ENCODE measurements at regions not wholly inside any gene's neighbourhood (a gene's known extent, or its start where the extent isn't known, plus 50 kb on each side); places are given as distances from the start of the nearest gene placed in this dataset.

GRCh38 chr13:38636761-38637160 is 50.1 kb upstream of the FREM2 start:
- TF ChIP-seq, protein P1, sequence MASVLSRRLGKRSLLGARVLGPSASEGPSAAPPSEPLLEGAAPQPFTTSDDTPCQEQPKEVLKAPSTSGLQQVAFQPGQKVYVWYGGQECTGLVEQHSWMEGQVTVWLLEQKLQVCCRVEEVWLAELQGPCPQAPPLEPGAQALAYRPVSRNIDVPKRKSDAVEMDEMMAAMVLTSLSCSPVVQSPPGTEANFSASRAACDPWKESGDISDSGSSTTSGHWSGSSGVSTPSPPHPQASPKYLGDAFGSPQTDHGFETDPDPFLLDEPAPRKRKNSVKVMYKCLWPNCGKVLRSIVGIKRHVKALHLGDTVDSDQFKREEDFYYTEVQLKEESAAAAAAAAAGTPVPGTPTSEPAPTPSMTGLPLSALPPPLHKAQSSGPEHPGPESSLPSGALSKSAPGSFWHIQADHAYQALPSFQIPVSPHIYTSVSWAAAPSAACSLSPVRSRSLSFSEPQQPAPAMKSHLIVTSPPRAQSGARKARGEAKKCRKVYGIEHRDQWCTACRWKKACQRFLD (CRISPR knock-in tag; IDR thresholded peaks at IDR 0.05) = no peak
- TF ChIP-seq ZNF232 (CRISPR knock-in tag; IDR thresholded peaks at IDR 0.05) (no peak), MAFF (IDR thresholded peaks at IDR 0.05; ENCODE audit: low read length) (no peak), BCOR (IDR thresholded peaks at IDR 0.05) (no peak), BDP1 (IDR thresholded peaks at IDR 0.05; ENCODE audit: insufficient read depth, insufficient read length) (no peak), SIN3A (IDR thresholded peaks at IDR 0.05; ENCODE audit: borderline replicate concordance in 2 of 2, control insufficient read depth in 1 of 2, low read depth in 2 of 2, low read length in 2 of 2) (no peak)
